ENCODE measurements at regions not wholly inside any gene's neighbourhood (a gene's known extent, or its start where the extent isn't known, plus 50 kb on each side); places are given as distances from the start of the nearest gene placed in this dataset.
"Not testable (repeated sequence)": the region's sequence is repeated elsewhere in the genome, so short reads cannot be mapped to it uniquely, and the experiment has no call there.

DNA sequence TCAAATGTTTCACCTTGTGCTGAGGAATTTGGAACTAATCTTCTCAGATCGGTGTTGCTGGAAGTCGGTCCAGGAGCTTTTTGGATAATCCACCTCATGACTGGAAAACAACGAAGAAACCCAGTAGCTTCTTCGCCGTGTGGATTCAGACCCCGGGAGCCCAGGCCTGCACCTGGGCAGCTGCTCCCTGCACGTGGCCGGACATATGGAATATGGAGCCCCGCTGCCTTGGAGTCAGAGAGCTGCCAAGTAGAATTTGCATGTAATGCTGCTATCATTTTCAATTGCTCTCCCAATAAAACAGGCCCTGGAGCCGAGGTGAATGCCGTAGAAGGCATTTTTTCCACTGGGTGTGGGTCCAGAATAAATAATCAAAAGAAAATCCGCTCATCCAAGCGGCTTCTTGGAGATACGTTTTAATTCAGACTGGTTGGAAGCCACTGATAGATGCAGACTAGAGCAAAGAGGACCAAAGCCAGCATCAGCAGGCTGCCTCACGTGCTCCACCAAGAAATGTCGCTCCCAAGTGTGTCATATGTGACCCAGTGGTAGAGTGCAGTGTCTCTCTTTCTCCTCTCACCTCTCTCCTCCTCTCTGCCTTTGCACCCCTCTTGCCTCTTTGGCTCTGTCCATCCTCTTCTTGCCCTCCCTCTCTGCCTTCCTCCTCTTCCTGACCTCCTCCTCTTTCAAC, 115.3 kb downstream of the ZNF664 start:
- TF ChIP-seq CTCF (IDR thresholded peaks at IDR 0.05; ENCODE audit: insufficient read depth, low read depth, low read length, missing control alignments): no peak
- DNase-seq (ENCODE audit: low read depth): no peak
- H3K4me3 ChIP-seq (ENCODE audit: low read length): no peak overlapping the region

DNA sequence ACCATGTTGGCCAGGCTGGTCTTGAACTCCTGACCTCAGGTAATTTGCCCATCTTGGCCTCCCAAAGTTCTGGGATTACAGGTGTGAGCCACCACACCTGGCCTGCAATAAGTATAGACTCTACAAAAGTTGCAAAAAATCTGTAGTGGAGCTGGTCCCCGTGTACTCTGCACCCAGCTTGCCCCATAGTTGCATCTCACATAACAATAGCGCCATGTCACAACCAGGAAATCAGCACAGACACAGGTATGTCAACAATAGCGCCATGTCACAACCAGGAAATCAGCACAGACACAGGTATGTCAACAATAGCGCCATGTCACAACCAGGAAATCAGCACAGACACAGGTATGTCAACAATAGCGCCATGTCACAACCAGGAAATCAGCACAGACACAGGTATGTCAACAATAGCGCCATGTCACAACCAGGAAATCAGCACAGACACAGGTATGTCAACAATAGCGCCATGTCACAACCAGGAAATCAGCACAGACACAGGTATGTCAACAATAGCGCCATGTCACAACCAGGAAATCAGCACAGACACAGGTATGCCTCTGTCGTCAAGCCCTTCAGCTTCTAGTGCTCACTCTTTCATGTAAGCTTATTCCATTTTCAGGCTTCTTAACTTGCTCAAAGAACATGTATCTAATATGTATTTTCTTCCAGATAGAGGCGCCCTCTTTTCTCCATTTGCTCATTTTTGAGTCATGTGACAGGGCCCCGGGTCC, 116.3 kb downstream of the ZNF664 start:
- not testable (repeated sequence) for DNase-seq (ENCODE audit: low read depth); H3K4me3 ChIP-seq (ENCODE audit: low read length)

- no peak overlapping the region for H3K4me3 ChIP-seq (ENCODE audit: low read length)
- no peak for TF ChIP-seq CTCF (IDR thresholded peaks at IDR 0.05; ENCODE audit: insufficient read depth, low read depth, low read length, missing control alignments)
- no peak for DNase-seq (ENCODE audit: low read depth)
Measured at GRCh38 chr12:124091835-124092234, 118.8 kb downstream of the ZNF664 start.

DNA sequence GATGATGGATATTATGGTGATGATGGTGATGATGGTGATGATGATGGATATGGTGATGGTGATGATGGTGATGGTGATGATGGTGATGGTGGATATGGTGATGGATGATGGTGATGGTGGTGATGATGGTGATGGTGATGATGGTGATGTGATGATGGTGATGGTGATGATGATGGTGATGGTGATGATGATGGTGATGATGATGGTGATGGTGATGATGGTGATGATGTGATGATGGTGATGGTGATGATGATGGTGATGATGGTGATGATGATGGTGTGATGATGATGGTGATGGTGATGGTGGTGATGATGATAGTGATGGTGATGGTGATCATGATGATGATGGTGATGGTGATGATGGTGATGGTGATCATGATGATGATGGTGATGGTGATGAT, 119.5 kb downstream of the ZNF664 start:
- DNase-seq (ENCODE audit: low read depth); H3K4me3 ChIP-seq (ENCODE audit: low read length): not testable (repeated sequence)

GRCh38 chr12:124093297-124093696, 120.3 kb downstream of the ZNF664 start:
- H3K4me3 ChIP-seq (ENCODE audit: low read length): no peak overlapping the region
- no peak for DNase-seq (ENCODE audit: low read depth)
- no peak for TF ChIP-seq CTCF (IDR thresholded peaks at IDR 0.05; ENCODE audit: insufficient read depth, low read depth, low read length, missing control alignments)

- no peak for TF ChIP-seq CTCF (IDR thresholded peaks at IDR 0.05; ENCODE audit: insufficient read depth, low read depth, low read length, missing control alignments)
- no peak overlapping the region for H3K4me3 ChIP-seq (ENCODE audit: low read length)
- no peak for DNase-seq (ENCODE audit: low read depth)
Measured at GRCh38 chr12:124094188-124094587, 121.2 kb downstream of the ZNF664 start.

- H3K4me3 ChIP-seq (ENCODE audit: low read length): no peak overlapping the region
- no peak for DNase-seq (ENCODE audit: low read depth)
- TF ChIP-seq CTCF (IDR thresholded peaks at IDR 0.05; ENCODE audit: insufficient read depth, low read depth, low read length, missing control alignments): no peak
Measured at GRCh38 chr12:124094733-124095132, 121.7 kb downstream of the ZNF664 start.

GRCh38 chr12:124096109-124096508, 123.1 kb downstream of the ZNF664 start:
- no peak for TF ChIP-seq CTCF (IDR thresholded peaks at IDR 0.05; ENCODE audit: insufficient read depth, low read depth, low read length, missing control alignments)
- H3K4me3 ChIP-seq (ENCODE audit: low read length): no peak overlapping the region
- DNase-seq (ENCODE audit: low read depth): no peak
